ENCODE measurements at regions not wholly inside any gene's neighbourhood (a gene's known extent, or its start where the extent isn't known, plus 50 kb on each side); places are given as distances from the start of the nearest gene placed in this dataset.

- no peak for DNase-seq (ENCODE audit: low read depth)
- H3K4me3 ChIP-seq (ENCODE audit: low read depth, low read length) = no peak overlapping the region
- TF ChIP-seq, protein P1, sequence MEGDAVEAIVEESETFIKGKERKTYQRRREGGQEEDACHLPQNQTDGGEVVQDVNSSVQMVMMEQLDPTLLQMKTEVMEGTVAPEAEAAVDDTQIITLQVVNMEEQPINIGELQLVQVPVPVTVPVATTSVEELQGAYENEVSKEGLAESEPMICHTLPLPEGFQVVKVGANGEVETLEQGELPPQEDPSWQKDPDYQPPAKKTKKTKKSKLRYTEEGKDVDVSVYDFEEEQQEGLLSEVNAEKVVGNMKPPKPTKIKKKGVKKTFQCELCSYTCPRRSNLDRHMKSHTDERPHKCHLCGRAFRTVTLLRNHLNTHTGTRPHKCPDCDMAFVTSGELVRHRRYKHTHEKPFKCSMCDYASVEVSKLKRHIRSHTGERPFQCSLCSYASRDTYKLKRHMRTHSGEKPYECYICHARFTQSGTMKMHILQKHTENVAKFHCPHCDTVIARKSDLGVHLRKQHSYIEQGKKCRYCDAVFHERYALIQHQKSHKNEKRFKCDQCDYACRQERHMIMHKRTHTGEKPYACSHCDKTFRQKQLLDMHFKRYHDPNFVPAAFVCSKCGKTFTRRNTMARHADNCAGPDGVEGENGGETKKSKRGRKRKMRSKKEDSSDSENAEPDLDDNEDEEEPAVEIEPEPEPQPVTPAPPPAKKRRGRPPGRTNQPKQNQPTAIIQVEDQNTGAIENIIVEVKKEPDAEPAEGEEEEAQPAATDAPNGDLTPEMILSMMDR (IDR thresholded peaks at IDR 0.05; ENCODE audit: low read depth, low read length, missing control alignments) = no peak
Measured at GRCh38 chr6:97645757-97646156, 362.7 kb upstream of the MMS22L start.

DNA sequence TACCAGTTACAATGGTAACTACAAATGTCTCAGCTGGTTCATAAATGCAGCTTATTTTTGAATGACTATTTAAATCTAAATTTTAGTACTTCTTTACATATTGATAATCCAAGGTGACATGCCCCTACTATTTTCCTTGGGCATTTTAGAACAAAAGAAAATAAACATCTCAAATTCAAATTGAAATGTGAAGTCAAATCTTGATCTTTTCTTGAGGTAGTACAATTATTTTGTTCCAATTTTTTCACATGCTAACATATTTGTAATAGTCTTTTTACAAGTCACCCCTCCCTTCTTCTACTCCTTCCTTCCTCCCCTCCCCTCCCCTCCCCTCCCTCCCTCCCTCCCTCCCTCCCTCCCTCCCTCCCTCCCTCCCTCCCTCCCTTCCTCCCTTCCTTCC, 370.1 kb upstream of the MMS22L start:
- no peak overlapping the region for H3K4me3 ChIP-seq (ENCODE audit: low read depth, low read length)
- DNase-seq (ENCODE audit: low read depth) = no peak
- TF ChIP-seq, protein P1 (IDR thresholded peaks at IDR 0.05; ENCODE audit: low read depth, low read length, missing control alignments) = no peak

GRCh38 chr6:97653517-97653916, 370.5 kb upstream of the MMS22L start:
- TF ChIP-seq, protein P1 (IDR thresholded peaks at IDR 0.05; ENCODE audit: low read depth, low read length, missing control alignments) = no peak
- H3K4me3 ChIP-seq (ENCODE audit: low read depth, low read length) = no peak overlapping the region
- DNase-seq (ENCODE audit: low read depth) = no peak

DNA sequence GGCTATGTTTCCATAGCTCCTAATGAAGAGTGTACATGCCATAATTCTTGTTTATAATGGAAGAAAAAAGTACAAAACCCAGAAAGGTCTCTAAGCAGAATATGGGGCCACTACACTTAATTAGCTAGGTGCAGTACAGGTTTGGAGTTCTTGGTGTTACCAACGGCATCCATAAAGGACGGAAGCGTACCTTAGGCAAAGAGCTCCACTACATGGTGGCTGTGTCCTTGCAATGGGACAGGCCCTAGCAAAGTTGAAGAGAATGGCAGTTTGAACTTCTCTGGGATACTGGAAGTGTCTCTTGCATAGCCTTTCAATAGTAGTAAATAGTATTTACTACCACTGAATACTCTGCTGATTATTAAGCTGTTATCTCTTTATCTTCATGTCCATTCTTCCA, 371.7 kb upstream of the MMS22L start:
- no peak overlapping the region for H3K4me3 ChIP-seq (ENCODE audit: low read depth, low read length)
- TF ChIP-seq, protein P1 (IDR thresholded peaks at IDR 0.05; ENCODE audit: low read depth, low read length, missing control alignments) = no peak
- DNase-seq (ENCODE audit: low read depth) = no peak

DNA sequence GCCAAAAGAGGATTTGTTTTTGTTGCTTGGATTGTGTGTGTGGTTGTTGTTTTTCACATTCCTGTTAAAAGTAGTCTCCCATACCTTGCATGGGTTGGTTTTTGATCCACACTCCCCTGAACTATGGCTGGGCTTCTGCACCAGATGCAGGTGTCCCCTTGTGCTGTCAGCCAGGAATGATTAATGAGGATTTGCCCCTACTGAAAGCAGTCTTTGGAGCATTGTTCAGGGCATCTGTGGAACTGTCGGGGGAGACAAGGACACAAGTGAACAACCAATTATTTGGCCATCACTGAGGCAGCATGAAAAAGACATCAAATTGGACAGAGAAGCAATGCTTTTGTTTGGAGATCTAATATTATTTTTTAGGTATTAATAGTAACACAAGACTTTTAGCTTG, 373.2 kb upstream of the MMS22L start:
- DNase-seq (ENCODE audit: low read depth) = no peak
- TF ChIP-seq, protein P1 (IDR thresholded peaks at IDR 0.05; ENCODE audit: low read depth, low read length, missing control alignments) = no peak
- H3K4me3 ChIP-seq (ENCODE audit: low read depth, low read length) = no peak overlapping the region

DNA sequence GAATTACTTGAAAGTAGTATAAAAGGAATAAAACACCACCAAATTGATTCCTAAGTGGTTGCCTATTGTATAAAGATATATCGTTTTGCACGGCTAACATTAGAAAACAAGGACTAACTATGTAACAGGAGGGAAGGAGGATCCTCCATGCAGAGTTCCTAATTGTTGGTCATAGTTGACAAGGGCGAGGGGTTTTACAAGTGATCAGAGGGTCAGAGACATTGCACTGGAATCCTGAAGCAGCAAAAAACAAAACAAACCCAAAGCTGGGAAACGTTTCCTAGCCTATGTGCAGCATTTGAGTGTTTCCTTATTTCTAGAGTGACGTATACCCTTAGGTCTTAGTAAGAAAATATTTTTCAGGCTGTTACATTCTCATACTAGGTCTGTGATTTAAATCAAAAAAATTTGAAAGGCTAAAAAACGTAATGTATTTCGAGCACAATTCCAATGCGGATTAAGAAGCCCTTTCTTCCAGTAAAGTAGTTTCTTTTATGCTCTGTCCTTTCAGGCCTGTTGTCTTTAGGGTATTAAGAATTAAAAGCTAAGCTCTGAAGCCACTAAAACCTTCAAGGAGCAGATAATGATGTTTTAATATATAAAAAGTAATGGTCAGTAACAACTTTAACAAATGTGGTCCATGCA, 373.8 kb upstream of the MMS22L start:
- TF ChIP-seq, protein P1 (IDR thresholded peaks at IDR 0.05; ENCODE audit: low read depth, low read length, missing control alignments) = no peak
- DNase-seq (ENCODE audit: low read depth) = no peak
- H3K4me3 ChIP-seq (ENCODE audit: low read depth, low read length) = no peak overlapping the region

- DNase-seq (ENCODE audit: low read depth) = no peak
- no peak overlapping the region for H3K4me3 ChIP-seq (ENCODE audit: low read depth, low read length)
- TF ChIP-seq, protein P1 (IDR thresholded peaks at IDR 0.05; ENCODE audit: low read depth, low read length, missing control alignments) = no peak
Measured at GRCh38 chr6:97658090-97658489, 375.1 kb upstream of the MMS22L start.
